H1 (cell line): ENCODE measurements at regions not wholly inside any gene's neighbourhood (a gene's known extent, or its start where the extent isn't known, plus 50 kb on each side); places are given as distances from the start of the nearest gene placed in this dataset.

Experiments used
- BCL11A ChIP-seq, 2 experiments: IDR thresholded peaks; one replicate each; pipeline ENCODE4 v1.6.1; 2011; ENCODE audit warnings: low read depth in 2 of 2, low read length in 2 of 2, mild to moderate bottlenecking in 2 of 2
- CHD2 ChIP-seq: IDR thresholded peaks from 2 replicates; pipeline ENCODE4 v1.6.1; 2012; ENCODE audit warnings: low read length, improper control_type of control experiment
- CREB1 ChIP-seq: IDR thresholded peaks from 2 replicates; pipeline ENCODE4 v1.6.1; 2012; ENCODE audit warnings: inconsistent platforms
- EGR1 ChIP-seq: IDR thresholded peaks from 2 replicates; pipeline ENCODE4 v1.6.1; 2011; ENCODE audit warnings: low read depth, low read length, borderline replicate concordance
- EP300 ChIP-seq, 2 experiments: IDR thresholded peaks; 1 replicate in 1 of 2; 2 replicates in 1 of 2; pipeline ENCODE4 v1.6.1; 2011 to 2012; ENCODE audit warnings: low read depth in 2 of 2, low read length in 2 of 2, mild to moderate bottlenecking in 2 of 2, borderline replicate concordance in 1 of 2, inconsistent platforms in 1 of 2, moderate library complexity in 1 of 2
- EZH2 ChIP-seq: fragments of 200-600 bp; sonication (generic); IDR thresholded peaks from 2 replicates; pipeline ENCODE4 v1.7.1; 2012; ENCODE audit warnings: low read depth, mild to moderate bottlenecking, moderate library complexity, low read length, inconsistent platforms; ENCODE audit not compliant: severe bottlenecking
- KDM1A ChIP-seq: fragments of 200-600, 300-600 bp; sonication (generic); IDR thresholded peaks from 2 replicates; pipeline ENCODE4 v1.7.1; 2016; ENCODE audit warnings: mild to moderate bottlenecking, low read length, borderline replicate concordance
- POLR2A ChIP-seq, 2 experiments: IDR thresholded peaks; 1 replicate in 1 of 2; 2 replicates in 1 of 2; pipeline ENCODE4 v1.6.1; 2011; ENCODE audit warnings: low read depth in 2 of 2, low read length in 2 of 2, mild to moderate bottlenecking in 2 of 2; ENCODE audit errors: control extremely low read depth in 1 of 2
- RFX5 ChIP-seq: IDR thresholded peaks from 2 replicates; pipeline ENCODE4 v1.6.1; 2011; ENCODE audit warnings: low read depth, low read length, improper control_type of control experiment, borderline replicate concordance
- SP1 ChIP-seq: IDR thresholded peaks from 2 replicates; pipeline ENCODE4 v1.6.1; 2011; ENCODE audit warnings: low read depth, low read length
- ZNF274 ChIP-seq: IDR thresholded peaks from 2 replicates; pipeline ENCODE4 v1.7.0; 2012; ENCODE audit warnings: low read length, borderline replicate concordance; ENCODE audit errors: extremely low read depth
- TF ChIP-seq, protein P1 (sequence below), 3 experiments: IDR thresholded peaks; 1 replicate in 2 of 3; 2 replicates in 1 of 3; pipeline versions ENCODE4 v1.5.1 to v1.6.1; 2011; ENCODE audit warnings: low read length in 3 of 3, mild to moderate bottlenecking in 3 of 3, inconsistent platforms in 2 of 3, low read depth in 1 of 3, moderate library complexity in 1 of 3; ENCODE audit not compliant: insufficient read depth in 1 of 3; ENCODE audit errors: control extremely low read depth in 1 of 3
- TF ChIP-seq, protein P2 (sequence below): IDR thresholded peaks from 2 replicates; pipeline ENCODE4 v1.6.1; 2012; ENCODE audit warnings: inconsistent platforms

DNA sequence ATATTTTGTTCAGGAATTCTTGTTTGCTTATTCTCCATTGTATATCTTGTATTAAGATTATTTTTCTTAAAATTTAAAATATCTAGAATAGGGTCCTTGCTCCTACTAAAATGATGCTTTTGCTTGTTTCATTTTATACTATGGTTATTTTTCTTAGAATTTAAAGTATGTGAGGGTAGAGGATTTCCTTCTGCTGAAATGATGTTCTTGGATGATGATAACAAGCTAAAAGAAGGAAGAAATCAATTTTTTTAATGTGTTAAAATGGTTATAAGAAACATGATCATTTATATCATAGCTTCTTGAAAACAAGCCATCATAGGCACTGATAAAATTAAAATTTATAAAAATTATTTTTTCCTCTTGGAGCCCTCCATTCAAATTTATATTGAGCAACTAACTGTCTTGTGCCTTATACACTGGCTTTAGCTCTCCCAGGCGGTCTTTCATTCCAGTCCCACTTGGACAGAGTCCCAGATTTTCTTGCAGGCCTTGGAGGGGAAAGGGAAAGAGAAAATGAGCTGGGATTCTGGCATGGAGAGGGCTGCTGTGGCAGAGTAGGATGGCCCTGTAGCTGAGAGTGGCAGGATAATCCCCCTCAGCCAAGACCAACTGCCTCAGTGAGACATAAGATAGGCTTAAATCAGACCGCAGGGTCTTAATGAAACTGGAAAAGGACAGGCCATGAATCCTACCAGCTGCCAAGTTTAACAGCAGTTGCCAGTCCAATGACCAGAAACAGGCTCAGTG is 60.2 kb downstream of the DNAJB9 start:
- TF ChIP-seq BCL11A (IDR thresholded peaks at IDR 0.05; ENCODE audit: low read depth in 2 of 2, low read length in 2 of 2) (no peak), EP300 (IDR thresholded peaks at IDR 0.05; ENCODE audit: borderline replicate concordance in 1 of 2, low read depth in 2 of 2, low read length in 2 of 2) (no peak), KDM1A (no peak), EZH2 (no peak), ZNF274 (no peak), CHD2 (no peak), RFX5 (no peak), CREB1 (no peak), EGR1 (no peak), POLR2A (IDR thresholded peaks at IDR 0.05; ENCODE audit: control extremely low read depth in 1 of 2, low read depth in 2 of 2, low read length in 2 of 2) (no peak), SP1 (no peak)
- TF ChIP-seq, protein P1, sequence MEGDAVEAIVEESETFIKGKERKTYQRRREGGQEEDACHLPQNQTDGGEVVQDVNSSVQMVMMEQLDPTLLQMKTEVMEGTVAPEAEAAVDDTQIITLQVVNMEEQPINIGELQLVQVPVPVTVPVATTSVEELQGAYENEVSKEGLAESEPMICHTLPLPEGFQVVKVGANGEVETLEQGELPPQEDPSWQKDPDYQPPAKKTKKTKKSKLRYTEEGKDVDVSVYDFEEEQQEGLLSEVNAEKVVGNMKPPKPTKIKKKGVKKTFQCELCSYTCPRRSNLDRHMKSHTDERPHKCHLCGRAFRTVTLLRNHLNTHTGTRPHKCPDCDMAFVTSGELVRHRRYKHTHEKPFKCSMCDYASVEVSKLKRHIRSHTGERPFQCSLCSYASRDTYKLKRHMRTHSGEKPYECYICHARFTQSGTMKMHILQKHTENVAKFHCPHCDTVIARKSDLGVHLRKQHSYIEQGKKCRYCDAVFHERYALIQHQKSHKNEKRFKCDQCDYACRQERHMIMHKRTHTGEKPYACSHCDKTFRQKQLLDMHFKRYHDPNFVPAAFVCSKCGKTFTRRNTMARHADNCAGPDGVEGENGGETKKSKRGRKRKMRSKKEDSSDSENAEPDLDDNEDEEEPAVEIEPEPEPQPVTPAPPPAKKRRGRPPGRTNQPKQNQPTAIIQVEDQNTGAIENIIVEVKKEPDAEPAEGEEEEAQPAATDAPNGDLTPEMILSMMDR (IDR thresholded peaks at IDR 0.05; ENCODE audit: control extremely low read depth in 1 of 3, insufficient read depth in 1 of 3, low read depth in 1 of 3, low read length in 3 of 3) = no peak
- TF ChIP-seq, protein P2, sequence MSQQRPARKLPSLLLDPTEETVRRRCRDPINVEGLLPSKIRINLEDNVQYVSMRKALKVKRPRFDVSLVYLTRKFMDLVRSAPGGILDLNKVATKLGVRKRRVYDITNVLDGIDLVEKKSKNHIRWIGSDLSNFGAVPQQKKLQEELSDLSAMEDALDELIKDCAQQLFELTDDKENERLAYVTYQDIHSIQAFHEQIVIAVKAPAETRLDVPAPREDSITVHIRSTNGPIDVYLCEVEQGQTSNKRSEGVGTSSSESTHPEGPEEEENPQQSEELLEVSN = no peak
